ENCODE measurements at regions not wholly inside any gene's neighbourhood (a gene's known extent, or its start where the extent isn't known, plus 50 kb on each side); places are given as distances from the start of the nearest gene placed in this dataset.
"Not testable (repeated sequence)": the region's sequence is repeated elsewhere in the genome, so short reads cannot be mapped to it uniquely, and the experiment has no call there.

DNA sequence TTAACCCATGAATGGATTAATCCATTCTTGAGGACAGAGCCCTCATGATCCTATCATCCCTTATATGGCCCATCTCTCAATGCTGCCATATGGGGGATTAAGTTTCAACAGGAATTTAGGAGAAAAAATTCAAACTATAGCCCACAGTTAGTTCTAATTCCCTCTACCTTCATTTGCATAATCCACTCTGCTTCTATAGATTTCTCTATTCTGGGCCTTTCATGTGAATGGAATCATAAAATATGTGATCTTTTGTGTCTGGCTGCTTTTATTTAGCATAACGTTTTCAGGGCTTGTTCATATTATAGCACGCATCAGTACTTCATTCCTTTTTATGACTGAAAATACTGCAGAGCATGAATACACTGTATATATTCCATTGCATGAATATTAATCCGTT is 55.4 kb downstream of the CTSL start:
- TF ChIP-seq CTCF (IDR thresholded peaks at IDR 0.05; ENCODE audit: unreplicated experiment): no peak
- H3K27ac Mint-ChIP-seq (ENCODE audit: unreplicated experiment): no peak overlapping the region
- H3K36me3 Mint-ChIP-seq (ENCODE audit: low read depth, unreplicated experiment): no peaks in the 10 kb centered on the region
- H3K4me3 Mint-ChIP-seq (ENCODE audit: unreplicated experiment): no peak overlapping the region
- DNase-seq (ENCODE audit: low spot score): no peak
- no peaks in the 10 kb centered on the region for H3K27me3 Mint-ChIP-seq (ENCODE audit: unreplicated experiment)
- H3K4me1 Mint-ChIP-seq (ENCODE audit: unreplicated experiment): peaks cover 15% of the 10 kb centered on the region
- H3K9me3 Mint-ChIP-seq (ENCODE audit: unreplicated experiment): peaks cover 3% of the 10 kb centered on the region

- H3K9me3 Mint-ChIP-seq (ENCODE audit: unreplicated experiment): peaks cover 3% of the 10 kb centered on the region
- no peaks in the 10 kb centered on the region for H3K36me3 Mint-ChIP-seq (ENCODE audit: low read depth, unreplicated experiment)
- peaks cover 15% of the 10 kb centered on the region for H3K4me1 Mint-ChIP-seq (ENCODE audit: unreplicated experiment)
- TF ChIP-seq CTCF (IDR thresholded peaks at IDR 0.05; ENCODE audit: unreplicated experiment): no peak
- DNase-seq (ENCODE audit: low spot score): no peak
- no peaks in the 10 kb centered on the region for H3K27me3 Mint-ChIP-seq (ENCODE audit: unreplicated experiment)
- no peak overlapping the region for H3K27ac Mint-ChIP-seq (ENCODE audit: unreplicated experiment)
- no peak overlapping the region for H3K4me3 Mint-ChIP-seq (ENCODE audit: unreplicated experiment)
These were observed 57.3 kb downstream of the CTSL start for GRCh38 chr9:87783180-87783579.

DNA sequence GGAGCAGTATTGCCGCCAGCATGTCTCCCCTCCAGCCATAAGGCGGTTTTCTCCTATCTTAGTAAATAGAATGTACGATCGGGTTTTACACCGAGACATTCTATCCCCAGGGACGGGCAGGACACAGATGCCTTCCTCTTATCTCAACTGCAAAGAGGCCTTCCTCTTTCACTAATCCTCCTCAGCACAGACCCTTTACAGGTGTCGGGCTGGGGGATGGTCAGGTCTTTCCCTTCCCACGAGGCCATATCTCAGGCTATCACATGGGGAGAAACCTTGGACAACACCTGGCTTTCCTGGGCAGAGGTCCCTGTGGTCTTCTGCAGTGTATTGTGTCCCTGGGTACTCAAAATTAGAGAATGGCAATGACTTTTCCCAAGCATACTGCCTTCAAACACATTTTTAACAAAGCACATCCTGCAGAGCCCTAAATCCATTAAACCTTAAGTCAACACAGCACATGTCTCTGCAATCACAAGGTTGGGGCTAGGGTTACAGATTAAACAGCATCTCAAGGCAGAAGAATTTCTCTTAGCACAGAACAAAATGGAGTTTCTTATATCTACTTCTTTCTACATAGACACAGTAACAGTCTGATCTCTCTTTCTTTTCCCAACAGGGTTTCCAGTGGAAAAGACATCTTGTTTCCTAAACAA is 59.5 kb downstream of the CTSL start:
- not testable (repeated sequence) for H3K36me3 Mint-ChIP-seq (ENCODE audit: low read depth, unreplicated experiment)

GRCh38 chr9:87786423-87786822 is 60.5 kb downstream of the CTSL start:
- Mint-ChIP-seq H3K27ac (ENCODE audit: unreplicated experiment) (no peak overlapping the region), H3K4me3 (ENCODE audit: unreplicated experiment) (no peak overlapping the region), H3K9me3 (ENCODE audit: unreplicated experiment) (no peaks in the 10 kb centered on the region), H3K36me3 (ENCODE audit: low read depth, unreplicated experiment) (no peaks in the 10 kb centered on the region), H3K27me3 (ENCODE audit: unreplicated experiment) (no peaks in the 10 kb centered on the region), H3K4me1 (ENCODE audit: unreplicated experiment) (peaks cover 15% of the 10 kb centered on the region)
- no peak for TF ChIP-seq CTCF (IDR thresholded peaks at IDR 0.05; ENCODE audit: unreplicated experiment)
- DNase-seq (ENCODE audit: low spot score): no peak

More for the DNA sequence above, 59.5 kb downstream of the CTSL start:
- not testable (repeated sequence) for H3K27ac Mint-ChIP-seq (ENCODE audit: unreplicated experiment); DNase-seq (ENCODE audit: low spot score); H3K9me3 Mint-ChIP-seq (ENCODE audit: unreplicated experiment); H3K4me3 Mint-ChIP-seq (ENCODE audit: unreplicated experiment); H3K27me3 Mint-ChIP-seq (ENCODE audit: unreplicated experiment)
- H3K4me1 Mint-ChIP-seq (ENCODE audit: unreplicated experiment): peaks cover 15% of the 10 kb centered on the region

DNA sequence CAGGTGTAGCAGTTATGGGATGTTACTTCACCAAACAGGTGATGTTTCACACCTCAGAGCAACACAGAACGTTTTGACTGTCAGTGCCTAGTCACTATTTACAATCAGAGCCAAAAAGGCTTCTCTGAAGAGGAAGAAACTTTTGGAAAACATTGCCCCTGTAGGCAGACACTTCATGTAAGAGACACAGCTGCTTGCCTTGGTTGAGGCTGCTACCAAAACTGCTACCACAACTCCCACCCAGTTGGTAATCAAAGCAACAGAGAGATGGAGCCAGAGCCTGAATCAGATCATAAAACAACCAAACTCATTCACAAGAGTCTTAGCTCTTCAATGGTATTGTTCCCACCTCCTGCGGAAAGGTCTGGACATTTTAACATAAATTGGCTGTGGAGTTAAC is 61.0 kb downstream of the CTSL start:
- Mint-ChIP-seq H3K36me3 (ENCODE audit: low read depth, unreplicated experiment) (no peaks in the 10 kb centered on the region), H3K27ac (ENCODE audit: unreplicated experiment) (no peak overlapping the region), H3K4me3 (ENCODE audit: unreplicated experiment) (no peak overlapping the region), H3K9me3 (ENCODE audit: unreplicated experiment) (no peaks in the 10 kb centered on the region), H3K27me3 (ENCODE audit: unreplicated experiment) (no peaks in the 10 kb centered on the region), H3K4me1 (ENCODE audit: unreplicated experiment) (peaks cover 15% of the 10 kb centered on the region)
- no peak for DNase-seq (ENCODE audit: low spot score)
- no peak for TF ChIP-seq CTCF (IDR thresholded peaks at IDR 0.05; ENCODE audit: unreplicated experiment)

Data from endothelial cell (in vitro differentiated cells).